IMR-90 (cell line): ENCODE measurements at regions not wholly inside any gene's neighbourhood (a gene's known extent, or its start where the extent isn't known, plus 50 kb on each side); places are given as distances from the start of the nearest gene placed in this dataset.

ENCODE experiments used
- ATAC-seq: fragments of 200-7000 bp; cut with Tn5 transposase; 2 replicates; pipeline ENCODE4 v1.9.1; 2020; ENCODE audit warnings: low read depth, mild to moderate bottlenecking, moderate library complexity
- BruUV-seq: library from RNA; stranded (reverse); fragments of 400-500 nt; replicated peaks from 2 replicates; lab custom pipeline; 2021; lab: Mats Ljungman, UMichigan
- CTCF ChIA-PET: fragments of 300-600 bp; formaldehyde crosslinking; extraction: SDS; loops from one replicate; lab custom pipeline; 2021; ENCODE audit warnings: antibody characterized with exemption; lab: Yijun Ruan, JAX
- POLR2A ChIA-PET: fragments of 300-600 bp; sonication (Branson Sonifier 250); formaldehyde crosslinking; loops from one replicate; lab custom pipeline; 2022; ENCODE audit warnings: antibody characterized with exemption; ENCODE audit not compliant: unreplicated experiment; lab: Charles Lee
- DNase-seq: peaks from one replicate; pipeline ENCODE4 v3.0.0; 2013
- H2AFZ ChIP-seq: replicated peaks from 2 replicates; pipeline ENCODE3; 2013; ENCODE audit warnings: low read length, mild to moderate bottlenecking; ENCODE audit not compliant: poor library complexity
- H2AK5ac ChIP-seq: 2 replicates; pipeline ENCODE4 v1.6.1; 2013; ENCODE audit warnings: low read depth, low read length, inconsistent platforms
- H2AK9ac ChIP-seq: replicated peaks from 2 replicates; pipeline ENCODE3; 2013; ENCODE audit warnings: mild to moderate bottlenecking, low read depth, low read length, moderate library complexity; ENCODE audit not compliant: poor library complexity
- H2BK120ac ChIP-seq: 2 replicates; pipeline ENCODE4 v1.6.1; 2013; ENCODE audit warnings: low read depth, low read length, inconsistent platforms
- H2BK15ac ChIP-seq: 3 replicates; pipeline ENCODE4 v1.6.1; 2013; ENCODE audit warnings: low read depth, low read length, inconsistent platforms
- H2BK20ac ChIP-seq: 2 replicates; pipeline ENCODE4 v1.6.1; 2013; ENCODE audit warnings: low read depth, mild to moderate bottlenecking, inconsistent platforms, low read length, moderate library complexity
- H2BK5ac ChIP-seq: 2 replicates; pipeline ENCODE4 v1.6.1; 2013; ENCODE audit warnings: mild to moderate bottlenecking, low read depth, low read length, inconsistent platforms; ENCODE audit not compliant: poor library complexity, severe bottlenecking
- H3K14ac ChIP-seq: replicated peaks from 2 replicates; pipeline ENCODE4 v1.6.1; 2013; ENCODE audit warnings: low read depth, low read length, inconsistent platforms
- H3K18ac ChIP-seq: 2 replicates; pipeline ENCODE4 v1.6.1; 2013; ENCODE audit warnings: low read depth, low read length, control low read depth
- H3K23ac ChIP-seq: 2 replicates; pipeline ENCODE4 v1.6.1; 2013; ENCODE audit warnings: low read depth, low read length, inconsistent platforms
- H3K27ac ChIP-seq: 2 replicates; pipeline ENCODE4 v1.5.1; 2013; ENCODE audit warnings: mild to moderate bottlenecking, control low read depth, low read length; ENCODE audit not compliant: insufficient read depth
- H3K27me3 ChIP-seq: 2 replicates; pipeline ENCODE4 v1.6.1; 2013; ENCODE audit warnings: low read length; ENCODE audit not compliant: control insufficient read depth, insufficient read depth
- H3K36me3 ChIP-seq: 2 replicates; pipeline ENCODE4 v1.6.1; 2013; ENCODE audit warnings: low read length, mixed read lengths; ENCODE audit not compliant: control insufficient read depth, insufficient read depth
- H3K4ac ChIP-seq: 2 replicates; pipeline ENCODE4 v1.6.1; 2013; ENCODE audit warnings: low read depth, low read length, inconsistent platforms
- H3K4me1 ChIP-seq: 2 replicates; pipeline ENCODE4 v1.6.1; 2013; ENCODE audit warnings: low read length, mixed read lengths; ENCODE audit not compliant: control insufficient read depth, insufficient read depth
- H3K4me2 ChIP-seq: 2 replicates; pipeline ENCODE4 v1.6.1; 2013; ENCODE audit warnings: low read depth, mild to moderate bottlenecking, control low read depth, low read length, moderate library complexity
- H3K4me3 ChIP-seq: 2 replicates; pipeline ENCODE4 v1.5.1; 2013; ENCODE audit warnings: low read depth, mild to moderate bottlenecking, control low read depth, low read length, moderate library complexity; ENCODE audit not compliant: insufficient read depth
- H3K56ac ChIP-seq: 2 replicates; pipeline ENCODE4 v1.6.1; 2013; ENCODE audit warnings: low read length, inconsistent platforms; ENCODE audit not compliant: insufficient read depth; ENCODE audit errors: extremely low read depth
- H3K79me1 ChIP-seq, 2 experiments: 2 replicates each; pipeline ENCODE4 v1.6.1; 2013; ENCODE audit warnings: low read length in 2 of 2, inconsistent platforms in 1 of 2, low read depth in 1 of 2
- H3K9ac ChIP-seq: 2 replicates; pipeline ENCODE4 v1.6.1; 2013; ENCODE audit warnings: low read depth, low read length, control low read depth
- H3K9me1 ChIP-seq: 2 replicates; pipeline ENCODE4 v1.6.1; 2013; ENCODE audit warnings: low read length, inconsistent platforms; ENCODE audit not compliant: insufficient read depth
- H3K9me3 ChIP-seq: 2 replicates; pipeline ENCODE4 v1.6.1; 2013; ENCODE audit warnings: low read length; ENCODE audit not compliant: control insufficient read depth, insufficient read depth
- H4K20me1 ChIP-seq: 2 replicates; pipeline ENCODE4 v1.6.1; 2013; ENCODE audit warnings: low read length, inconsistent platforms; ENCODE audit not compliant: insufficient read depth
- H4K5ac ChIP-seq: 2 replicates; pipeline ENCODE4 v1.6.1; 2013; ENCODE audit warnings: mild to moderate bottlenecking, low read depth, low read length, control low read depth
- H4K8ac ChIP-seq, 2 experiments: 2 replicates each; pipeline ENCODE4 v1.6.1; 2013; ENCODE audit warnings: low read depth in 2 of 2, low read length in 2 of 2, control low read depth in 1 of 2, inconsistent platforms in 1 of 2
- H4K91ac ChIP-seq: 2 replicates; pipeline ENCODE4 v1.6.1; 2013; ENCODE audit warnings: low read depth, low read length, inconsistent platforms; ENCODE audit not compliant: insufficient read depth
- WGBS, 2 experiments: methylation state at CpG; one replicate each; pipeline versions ENCODE4 v1.1.5 to v1.1.7; 2013; ENCODE audit warnings: missing lambda C conversion rate in 2 of 2; ENCODE audit not compliant: insufficient read length in 1 of 2; ENCODE audit errors: extremely low coverage in 2 of 2; 5-methylcytosine and 5-hydroxymethylcytosine counted together
- dilution Hi-C: fragments of 300-500 bp; cut with HindIII; formaldehyde crosslinking; loops from one replicate; pipeline ENCODE4 v1.14.3; 2018; ENCODE audit warnings: low sequenced_read_pairs; ENCODE audit not compliant: unreplicated experiment
- in situ Hi-C: fragments of 300-500 bp; cut with MboI; formaldehyde crosslinking; loops from 3 replicates; pipeline ENCODE4 v1.14.3; 2019; ENCODE audit warnings: low sequenced_read_pairs, inconsistent platforms, mixed read lengths
- intact Hi-C: fragments of 100-400 bp; cut with micrococcal nuclease; formaldehyde crosslinking; loops from 2 replicates; pipeline ENCODE4 v1.10.0; 2022
- TF ChIP-seq, protein P1 (sequence below): conservative IDR thresholded peaks from 2 replicates; pipeline ENCODE4 v1.5.1; 2012; ENCODE audit warnings: mild to moderate bottlenecking, low read depth, low read length, improper control_type of control experiment

GRCh38 chr12:105843561-105843960 is 295.2 kb downstream of the NUAK1 start:
- H4K20me1 ChIP-seq = no peaks in the 10 kb centered on the region
- 60% methylated on average over 1 of the region's 2 CpGs; no CpG with 5 or more reads in 1 of the 2 experiments for WGBS, 2 experiments
- no peak overlapping the region for H4K8ac ChIP-seq
- H2AK5ac ChIP-seq = no peak overlapping the region
- no peak overlapping the region for H2BK5ac ChIP-seq
- no peak overlapping the region for H3K18ac ChIP-seq
- no peaks in the 10 kb centered on the region for H3K79me1 ChIP-seq
- no peak overlapping the region for H3K4ac ChIP-seq
- no peak overlapping the region for H4K5ac ChIP-seq
- no peak overlapping the region for H3K23ac ChIP-seq
- H3K27ac ChIP-seq = no peak overlapping the region
- POLR2A ChIA-PET = no interaction called here
- dilution Hi-C loops (no loop called here), intact Hi-C loops (no loop called here), in situ Hi-C loops (no loop called here)
- no peak overlapping the region for H3K14ac ChIP-seq
- no peak overlapping the region for H3K4me2 ChIP-seq
- no peak overlapping the region for H2AFZ ChIP-seq
- no peak overlapping the region for H2BK15ac ChIP-seq
- H3K9ac ChIP-seq = no peak overlapping the region
- TF ChIP-seq, protein P1, sequence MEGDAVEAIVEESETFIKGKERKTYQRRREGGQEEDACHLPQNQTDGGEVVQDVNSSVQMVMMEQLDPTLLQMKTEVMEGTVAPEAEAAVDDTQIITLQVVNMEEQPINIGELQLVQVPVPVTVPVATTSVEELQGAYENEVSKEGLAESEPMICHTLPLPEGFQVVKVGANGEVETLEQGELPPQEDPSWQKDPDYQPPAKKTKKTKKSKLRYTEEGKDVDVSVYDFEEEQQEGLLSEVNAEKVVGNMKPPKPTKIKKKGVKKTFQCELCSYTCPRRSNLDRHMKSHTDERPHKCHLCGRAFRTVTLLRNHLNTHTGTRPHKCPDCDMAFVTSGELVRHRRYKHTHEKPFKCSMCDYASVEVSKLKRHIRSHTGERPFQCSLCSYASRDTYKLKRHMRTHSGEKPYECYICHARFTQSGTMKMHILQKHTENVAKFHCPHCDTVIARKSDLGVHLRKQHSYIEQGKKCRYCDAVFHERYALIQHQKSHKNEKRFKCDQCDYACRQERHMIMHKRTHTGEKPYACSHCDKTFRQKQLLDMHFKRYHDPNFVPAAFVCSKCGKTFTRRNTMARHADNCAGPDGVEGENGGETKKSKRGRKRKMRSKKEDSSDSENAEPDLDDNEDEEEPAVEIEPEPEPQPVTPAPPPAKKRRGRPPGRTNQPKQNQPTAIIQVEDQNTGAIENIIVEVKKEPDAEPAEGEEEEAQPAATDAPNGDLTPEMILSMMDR = no peak
- H3K9me3 ChIP-seq = no peaks in the 10 kb centered on the region
- H4K91ac ChIP-seq = no peak overlapping the region
- H3K27me3 ChIP-seq = peaks cover 3% of the 10 kb centered on the region; the same call in 1 of the 2 replicates
- H3K4me3 ChIP-seq = no peak overlapping the region
- H3K4me1 ChIP-seq = no peaks in the 10 kb centered on the region
- no peak overlapping the region for H2AK9ac ChIP-seq
- no peak overlapping the region for H2BK20ac ChIP-seq
- H2BK120ac ChIP-seq = no peak overlapping the region
- no peak for ATAC-seq
- H3K9me1 ChIP-seq = no peaks in the 10 kb centered on the region
- no peak for DNase-seq
- no TSS peak for BruUV-seq
- CTCF ChIA-PET = no interaction called here
- no peaks in the 10 kb centered on the region for H3K36me3 ChIP-seq
- H3K56ac ChIP-seq = no peak overlapping the region
